ENCODE measurements at regions not wholly inside any gene's neighbourhood (a gene's known extent, or its start where the extent isn't known, plus 50 kb on each side); places are given as distances from the start of the nearest gene placed in this dataset.

GRCh38 chr1:69288416-69288815, 279.3 kb upstream of the LRRC7 start:
- H3K9me3 ChIP-seq = no peaks in the 10 kb centered on the region
- no peaks in the 10 kb centered on the region for H3K27me3 ChIP-seq
- ATAC-seq = no peak
- TF ChIP-seq POLR2A (IDR thresholded peaks at IDR 0.05) (no peak), CTCF (IDR thresholded peaks at IDR 0.05 in 4 of 5, conservative IDR thresholded peaks at IDR 0.05 in 1 of 5) (no peak)
- no peaks in the 10 kb centered on the region for H3K36me3 ChIP-seq
- no peak overlapping the region for H3K27ac ChIP-seq
- no peaks in the 10 kb centered on the region for H3K4me1 ChIP-seq
- in situ Hi-C loops (cut with MboI; ENCODE audit: low sequenced_read_pairs in 4 of 4) = no loop called here
- intact Hi-C loops (cut with DNase I; ENCODE audit: low total_unique reads) = no loop called here
- no peak overlapping the region for H3K4me3 ChIP-seq
- no peak for DNase-seq

GRCh38 chr1:69290291-69290690, 277.4 kb upstream of the LRRC7 start:
- Histone ChIP-seq H3K27me3 (no peaks in the 10 kb centered on the region), H3K4me3 (no peak overlapping the region), H3K36me3 (no peaks in the 10 kb centered on the region), H3K9me3 (no peaks in the 10 kb centered on the region), H3K4me1 (no peaks in the 10 kb centered on the region), H3K27ac (no peak overlapping the region)
- TF ChIP-seq POLR2A (IDR thresholded peaks at IDR 0.05) (no peak), CTCF (IDR thresholded peaks at IDR 0.05 in 4 of 5, conservative IDR thresholded peaks at IDR 0.05 in 1 of 5) (no peak)
- intact Hi-C loops (cut with DNase I; ENCODE audit: low total_unique reads) (no loop called here), in situ Hi-C loops (cut with MboI; ENCODE audit: low sequenced_read_pairs in 4 of 4) (no loop called here)
- ATAC-seq (no peak), DNase-seq (no peak)

GRCh38 chr1:69291541-69291940, 276.2 kb upstream of the LRRC7 start:
- ATAC-seq (no peak), DNase-seq (no peak)
- H3K4me1 ChIP-seq = no peaks in the 10 kb centered on the region
- H3K27me3 ChIP-seq = no peaks in the 10 kb centered on the region
- H3K9me3 ChIP-seq = no peaks in the 10 kb centered on the region
- no peaks in the 10 kb centered on the region for H3K36me3 ChIP-seq
- TF ChIP-seq CTCF (IDR thresholded peaks at IDR 0.05 in 4 of 5, conservative IDR thresholded peaks at IDR 0.05 in 1 of 5) = no peak
- no peak for TF ChIP-seq POLR2A (IDR thresholded peaks at IDR 0.05)
- in situ Hi-C loops (cut with MboI; ENCODE audit: low sequenced_read_pairs in 4 of 4) = no loop called here
- H3K4me3 ChIP-seq = no peak overlapping the region
- intact Hi-C loops (cut with DNase I; ENCODE audit: low total_unique reads) = no loop called here
- no peak overlapping the region for H3K27ac ChIP-seq

GRCh38 chr1:69292833-69293232, 274.9 kb upstream of the LRRC7 start:
- DNase-seq (no peak), ATAC-seq (no peak)
- in situ Hi-C loops (cut with MboI; ENCODE audit: low sequenced_read_pairs in 4 of 4) (no loop called here), intact Hi-C loops (cut with DNase I; ENCODE audit: low total_unique reads) (no loop called here)
- no peaks in the 10 kb centered on the region for H3K9me3 ChIP-seq
- H3K27ac ChIP-seq = no peak overlapping the region
- no peak overlapping the region for H3K4me3 ChIP-seq
- H3K4me1 ChIP-seq = no peaks in the 10 kb centered on the region
- no peak for TF ChIP-seq POLR2A (IDR thresholded peaks at IDR 0.05)
- H3K27me3 ChIP-seq = no peaks in the 10 kb centered on the region
- no peaks in the 10 kb centered on the region for H3K36me3 ChIP-seq

- no peaks in the 10 kb centered on the region for H3K4me1 ChIP-seq
- in situ Hi-C loops (cut with MboI; ENCODE audit: low sequenced_read_pairs in 4 of 4) = no loop called here
- no peaks in the 10 kb centered on the region for H3K27me3 ChIP-seq
- TF ChIP-seq CTCF (IDR thresholded peaks at IDR 0.05 in 4 of 5, conservative IDR thresholded peaks at IDR 0.05 in 1 of 5) = no peak
- TF ChIP-seq POLR2A (IDR thresholded peaks at IDR 0.05) = no peak
- no peak overlapping the region for H3K4me3 ChIP-seq
- no peak for DNase-seq
- intact Hi-C loops (cut with DNase I; ENCODE audit: low total_unique reads) = no loop called here
- H3K36me3 ChIP-seq = no peaks in the 10 kb centered on the region
- no peak overlapping the region for H3K27ac ChIP-seq
- no peaks in the 10 kb centered on the region for H3K9me3 ChIP-seq
- ATAC-seq = no peak
Observed at GRCh38 chr1:69294171-69294570, 273.6 kb upstream of the LRRC7 start.

Measured in gastrocnemius medialis (tissue), 4 donors.